ENCODE measurements at regions not wholly inside any gene's neighbourhood (a gene's known extent, or its start where the extent isn't known, plus 50 kb on each side); places are given as distances from the start of the nearest gene placed in this dataset.
A peak's percentile ranks its signal among the peaks of the same experiment; 100 is the strongest.
"Not testable (repeated sequence)": the region's sequence is repeated elsewhere in the genome, so short reads cannot be mapped to it uniquely, and the experiment has no call there.

DNA sequence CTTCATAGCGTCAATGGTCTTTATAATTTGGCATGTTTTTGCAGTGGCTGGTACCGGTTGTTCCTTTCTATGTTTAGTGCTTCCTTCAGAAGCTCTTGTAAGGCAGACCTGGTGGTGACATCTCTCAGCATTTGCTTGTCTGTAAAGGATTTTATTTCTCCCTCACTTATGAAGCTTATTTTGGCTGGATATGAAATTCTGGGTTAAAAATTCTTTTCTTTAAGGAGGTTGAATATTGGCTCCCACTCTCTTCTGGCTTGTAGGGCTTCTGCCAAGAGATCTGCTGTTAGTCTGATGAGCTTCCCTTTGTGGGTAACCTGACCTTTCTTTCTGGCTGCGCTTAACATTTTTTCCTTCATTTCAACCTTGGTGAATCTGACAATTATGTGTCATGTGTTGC is 250.0 kb upstream of the CTNNB1 start:
- H3K9ac ChIP-seq (ENCODE audit: low read length); H3K4me3 Mint-ChIP-seq (ENCODE audit: unreplicated experiment); H3K4me1 ChIP-seq (ENCODE audit: insufficient read depth, low read length); H3K36me3 ChIP-seq (ENCODE audit: insufficient read depth, low read length); H3K79me2 ChIP-seq (ENCODE audit: insufficient read depth, low read length); H3K27ac ChIP-seq (ENCODE audit: low read depth, low read length); H3K27ac Mint-ChIP-seq (ENCODE audit: unreplicated experiment); FAIRE-seq; H3K4me3 ChIP-seq (ENCODE audit: insufficient read depth, low read depth, low read length); H2AFZ ChIP-seq (ENCODE audit: low read depth, low read length); H3K36me3 Mint-ChIP-seq (ENCODE audit: low read depth, unreplicated experiment); H3K4me2 ChIP-seq (ENCODE audit: low read length); H3K27me3 ChIP-seq (ENCODE audit: insufficient read depth, low read length); H4K20me1 ChIP-seq (ENCODE audit: insufficient read depth, low read length); H3K27me3 Mint-ChIP-seq (ENCODE audit: low read depth, unreplicated experiment); H3K9me3 ChIP-seq (ENCODE audit: insufficient read depth, low read depth, low read length): not testable (repeated sequence)
- Mint-ChIP-seq H3K4me1 (ENCODE audit: low read depth, unreplicated experiment) (peaks cover 22% of the 10 kb centered on the region), H3K9me3 (ENCODE audit: unreplicated experiment) (peaks cover 23% of the 10 kb centered on the region)
- DNase-seq (ENCODE audit: low read depth): peak; percentile 48

DNA sequence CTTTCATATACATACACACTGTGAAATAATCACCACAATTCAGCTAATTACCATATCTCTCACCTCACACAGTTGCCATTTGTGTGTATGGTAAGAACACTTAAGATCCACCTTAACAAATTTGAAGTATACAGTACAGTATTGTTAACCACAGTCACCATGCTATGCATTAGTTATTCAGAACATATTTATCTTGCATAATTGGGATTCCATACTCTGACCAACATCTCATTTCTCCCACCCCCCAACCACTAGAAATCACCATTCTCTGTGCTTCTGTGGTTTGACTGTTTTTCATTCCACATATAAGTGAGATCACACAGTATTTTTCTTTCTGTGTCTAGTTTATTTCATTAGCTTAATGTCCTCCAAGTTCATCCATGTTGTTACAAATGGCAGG is 247.7 kb upstream of the CTNNB1 start:
- peaks cover 22% of the 10 kb centered on the region for H3K4me1 Mint-ChIP-seq (ENCODE audit: low read depth, unreplicated experiment)
- Histone ChIP-seq H3K27ac (ENCODE audit: low read depth, low read length) (no peak overlapping the region), H3K79me2 (ENCODE audit: insufficient read depth, low read length) (no peaks in the 10 kb centered on the region), H3K9me3 (ENCODE audit: insufficient read depth, low read depth, low read length) (peaks cover 4% of the 10 kb centered on the region), H3K4me3 (ENCODE audit: insufficient read depth, low read depth, low read length) (no peak overlapping the region), H3K27me3 (ENCODE audit: insufficient read depth, low read length) (no peaks in the 10 kb centered on the region), H4K20me1 (ENCODE audit: insufficient read depth, low read length) (no peaks in the 10 kb centered on the region), H3K9ac (ENCODE audit: low read length) (no peak overlapping the region), H3K4me2 (ENCODE audit: low read length) (no peak overlapping the region), H2AFZ (ENCODE audit: low read depth, low read length) (no peak overlapping the region), H3K4me1 (ENCODE audit: insufficient read depth, low read length) (no peaks in the 10 kb centered on the region), H3K36me3 (ENCODE audit: insufficient read depth, low read length) (no peaks in the 10 kb centered on the region)
- peaks cover 2% of the 10 kb centered on the region for H3K27me3 Mint-ChIP-seq (ENCODE audit: low read depth, unreplicated experiment)
- TF ChIP-seq, protein P1, sequence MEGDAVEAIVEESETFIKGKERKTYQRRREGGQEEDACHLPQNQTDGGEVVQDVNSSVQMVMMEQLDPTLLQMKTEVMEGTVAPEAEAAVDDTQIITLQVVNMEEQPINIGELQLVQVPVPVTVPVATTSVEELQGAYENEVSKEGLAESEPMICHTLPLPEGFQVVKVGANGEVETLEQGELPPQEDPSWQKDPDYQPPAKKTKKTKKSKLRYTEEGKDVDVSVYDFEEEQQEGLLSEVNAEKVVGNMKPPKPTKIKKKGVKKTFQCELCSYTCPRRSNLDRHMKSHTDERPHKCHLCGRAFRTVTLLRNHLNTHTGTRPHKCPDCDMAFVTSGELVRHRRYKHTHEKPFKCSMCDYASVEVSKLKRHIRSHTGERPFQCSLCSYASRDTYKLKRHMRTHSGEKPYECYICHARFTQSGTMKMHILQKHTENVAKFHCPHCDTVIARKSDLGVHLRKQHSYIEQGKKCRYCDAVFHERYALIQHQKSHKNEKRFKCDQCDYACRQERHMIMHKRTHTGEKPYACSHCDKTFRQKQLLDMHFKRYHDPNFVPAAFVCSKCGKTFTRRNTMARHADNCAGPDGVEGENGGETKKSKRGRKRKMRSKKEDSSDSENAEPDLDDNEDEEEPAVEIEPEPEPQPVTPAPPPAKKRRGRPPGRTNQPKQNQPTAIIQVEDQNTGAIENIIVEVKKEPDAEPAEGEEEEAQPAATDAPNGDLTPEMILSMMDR (IDR thresholded peaks at IDR 0.05; ENCODE audit: insufficient read depth, low read depth, low read length): no peak
- TF ChIP-seq EZH2 (IDR thresholded peaks at IDR 0.05; ENCODE audit: insufficient read depth, low read length): no peak
- H3K27ac Mint-ChIP-seq (ENCODE audit: unreplicated experiment): peak overlapping the region; percentile 54
- FAIRE-seq (peak; percentile 80), DNase-seq (ENCODE audit: low read depth) (peak; percentile 90)
- no peak overlapping the region for H3K4me3 Mint-ChIP-seq (ENCODE audit: unreplicated experiment)
- peaks cover 6% of the 10 kb centered on the region for H3K36me3 Mint-ChIP-seq (ENCODE audit: low read depth, unreplicated experiment)
- H3K9me3 Mint-ChIP-seq (ENCODE audit: unreplicated experiment): peaks cover 23% of the 10 kb centered on the region

DNA sequence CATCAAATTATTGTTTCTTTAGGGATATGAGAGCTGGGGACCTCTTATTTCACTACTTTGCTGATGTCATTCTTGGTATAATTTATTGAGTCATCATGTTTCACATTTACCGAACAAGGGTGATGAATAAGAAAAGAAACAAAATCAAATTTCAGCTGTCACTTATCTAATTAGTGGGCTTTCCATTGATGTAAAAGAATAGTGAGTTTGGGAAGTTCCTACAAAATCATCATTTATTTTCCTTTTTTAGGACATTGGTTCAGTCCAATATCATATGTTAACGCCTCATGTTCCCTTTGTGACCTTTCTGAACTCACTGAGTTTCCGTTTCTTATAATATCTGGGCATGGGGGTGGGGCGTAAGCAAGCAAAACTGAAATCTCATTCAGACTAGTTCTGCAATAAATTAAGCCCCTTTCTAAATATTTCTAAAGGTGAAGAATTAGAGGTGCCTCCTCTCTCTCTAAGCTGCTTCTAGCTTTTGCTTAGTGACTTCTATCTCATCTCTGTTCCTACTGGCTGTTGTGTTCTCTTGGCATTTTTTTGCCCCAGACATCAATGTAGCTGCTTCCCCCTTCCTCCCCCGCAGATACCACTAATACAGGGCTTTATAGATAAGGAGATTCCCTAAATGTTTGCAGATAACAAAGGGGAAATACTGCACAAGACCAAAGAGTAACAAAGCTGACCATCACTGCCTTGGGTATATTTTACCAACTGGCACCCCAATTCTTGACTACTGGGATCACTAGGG is 238.0 kb upstream of the CTNNB1 start:
- no peaks in the 10 kb centered on the region for H4K20me1 ChIP-seq (ENCODE audit: insufficient read depth, low read length)
- no peak overlapping the region for H3K4me3 ChIP-seq (ENCODE audit: insufficient read depth, low read depth, low read length)
- H3K4me2 ChIP-seq (ENCODE audit: low read length): no peak overlapping the region
- no peaks in the 10 kb centered on the region for H3K9me3 ChIP-seq (ENCODE audit: insufficient read depth, low read depth, low read length)
- Mint-ChIP-seq H3K27ac (ENCODE audit: unreplicated experiment) (no peak overlapping the region), H3K36me3 (ENCODE audit: low read depth, unreplicated experiment) (peaks cover 2% of the 10 kb centered on the region), H3K4me1 (ENCODE audit: low read depth, unreplicated experiment) (peaks cover 5% of the 10 kb centered on the region), H3K9me3 (ENCODE audit: unreplicated experiment) (peaks cover 13% of the 10 kb centered on the region), H3K27me3 (ENCODE audit: low read depth, unreplicated experiment) (no peaks in the 10 kb centered on the region), H3K4me3 (ENCODE audit: unreplicated experiment) (no peak overlapping the region)
- no peak overlapping the region for H2AFZ ChIP-seq (ENCODE audit: low read depth, low read length)
- no peaks in the 10 kb centered on the region for H3K79me2 ChIP-seq (ENCODE audit: insufficient read depth, low read length)
- no peak overlapping the region for H3K9ac ChIP-seq (ENCODE audit: low read length)
- H3K4me1 ChIP-seq (ENCODE audit: insufficient read depth, low read length): no peaks in the 10 kb centered on the region
- TF ChIP-seq, protein P1 (IDR thresholded peaks at IDR 0.05; ENCODE audit: insufficient read depth, low read depth, low read length): no peak
- no peak for TF ChIP-seq EZH2 (IDR thresholded peaks at IDR 0.05; ENCODE audit: insufficient read depth, low read length)
- no peak for FAIRE-seq
- H3K27me3 ChIP-seq (ENCODE audit: insufficient read depth, low read length): no peaks in the 10 kb centered on the region
- no peak overlapping the region for H3K27ac ChIP-seq (ENCODE audit: low read depth, low read length)
- DNase-seq (ENCODE audit: low read depth): no peak
- no peaks in the 10 kb centered on the region for H3K36me3 ChIP-seq (ENCODE audit: insufficient read depth, low read length)
